IMR-90 (cell line): ENCODE measurements at regions not wholly inside any gene's neighbourhood (a gene's known extent, or its start where the extent isn't known, plus 50 kb on each side); places are given as distances from the start of the nearest gene placed in this dataset.

Experiments used
- ATAC-seq: fragments of 200-7000 bp; cut with Tn5 transposase; 2 replicates; pipeline ENCODE4 v1.9.1; 2020; ENCODE audit warnings: low read depth, mild to moderate bottlenecking, moderate library complexity
- BruUV-seq: library from RNA; stranded (reverse); fragments of 400-500 nt; replicated peaks from 2 replicates; lab custom pipeline; 2021; lab: Mats Ljungman, UMichigan
- CTCF ChIA-PET: fragments of 300-600 bp; formaldehyde crosslinking; extraction: SDS; loops from one replicate; lab custom pipeline; 2021; ENCODE audit warnings: antibody characterized with exemption; lab: Yijun Ruan, JAX
- POLR2A ChIA-PET: fragments of 300-600 bp; sonication (Branson Sonifier 250); formaldehyde crosslinking; loops from one replicate; lab custom pipeline; 2022; ENCODE audit warnings: antibody characterized with exemption; ENCODE audit not compliant: unreplicated experiment; lab: Charles Lee
- DNase-seq: peaks from one replicate; pipeline ENCODE4 v3.0.0; 2013
- H2AFZ ChIP-seq: replicated peaks from 2 replicates; pipeline ENCODE3; 2013; ENCODE audit warnings: low read length, mild to moderate bottlenecking; ENCODE audit not compliant: poor library complexity
- H2AK5ac ChIP-seq: 2 replicates; pipeline ENCODE4 v1.6.1; 2013; ENCODE audit warnings: low read depth, low read length, inconsistent platforms
- H2AK9ac ChIP-seq: replicated peaks from 2 replicates; pipeline ENCODE3; 2013; ENCODE audit warnings: mild to moderate bottlenecking, low read depth, low read length, moderate library complexity; ENCODE audit not compliant: poor library complexity
- H2BK120ac ChIP-seq: 2 replicates; pipeline ENCODE4 v1.6.1; 2013; ENCODE audit warnings: low read depth, low read length, inconsistent platforms
- H2BK15ac ChIP-seq: 3 replicates; pipeline ENCODE4 v1.6.1; 2013; ENCODE audit warnings: low read depth, low read length, inconsistent platforms
- H2BK20ac ChIP-seq: 2 replicates; pipeline ENCODE4 v1.6.1; 2013; ENCODE audit warnings: low read depth, mild to moderate bottlenecking, inconsistent platforms, low read length, moderate library complexity
- H2BK5ac ChIP-seq: 2 replicates; pipeline ENCODE4 v1.6.1; 2013; ENCODE audit warnings: mild to moderate bottlenecking, low read depth, low read length, inconsistent platforms; ENCODE audit not compliant: poor library complexity, severe bottlenecking
- H3K14ac ChIP-seq: replicated peaks from 2 replicates; pipeline ENCODE4 v1.6.1; 2013; ENCODE audit warnings: low read depth, low read length, inconsistent platforms
- H3K18ac ChIP-seq: 2 replicates; pipeline ENCODE4 v1.6.1; 2013; ENCODE audit warnings: low read depth, low read length, control low read depth
- H3K23ac ChIP-seq: 2 replicates; pipeline ENCODE4 v1.6.1; 2013; ENCODE audit warnings: low read depth, low read length, inconsistent platforms
- H3K27ac ChIP-seq: 2 replicates; pipeline ENCODE4 v1.5.1; 2013; ENCODE audit warnings: mild to moderate bottlenecking, control low read depth, low read length; ENCODE audit not compliant: insufficient read depth
- H3K27me3 ChIP-seq: 2 replicates; pipeline ENCODE4 v1.6.1; 2013; ENCODE audit warnings: low read length; ENCODE audit not compliant: control insufficient read depth, insufficient read depth
- H3K36me3 ChIP-seq: 2 replicates; pipeline ENCODE4 v1.6.1; 2013; ENCODE audit warnings: low read length, mixed read lengths; ENCODE audit not compliant: control insufficient read depth, insufficient read depth
- H3K4ac ChIP-seq: 2 replicates; pipeline ENCODE4 v1.6.1; 2013; ENCODE audit warnings: low read depth, low read length, inconsistent platforms
- H3K4me1 ChIP-seq: 2 replicates; pipeline ENCODE4 v1.6.1; 2013; ENCODE audit warnings: low read length, mixed read lengths; ENCODE audit not compliant: control insufficient read depth, insufficient read depth
- H3K4me2 ChIP-seq: 2 replicates; pipeline ENCODE4 v1.6.1; 2013; ENCODE audit warnings: low read depth, mild to moderate bottlenecking, control low read depth, low read length, moderate library complexity
- H3K4me3 ChIP-seq: 2 replicates; pipeline ENCODE4 v1.5.1; 2013; ENCODE audit warnings: low read depth, mild to moderate bottlenecking, control low read depth, low read length, moderate library complexity; ENCODE audit not compliant: insufficient read depth
- H3K56ac ChIP-seq: 2 replicates; pipeline ENCODE4 v1.6.1; 2013; ENCODE audit warnings: low read length, inconsistent platforms; ENCODE audit not compliant: insufficient read depth; ENCODE audit errors: extremely low read depth
- H3K79me1 ChIP-seq, 2 experiments: 2 replicates each; pipeline ENCODE4 v1.6.1; 2013; ENCODE audit warnings: low read length in 2 of 2, inconsistent platforms in 1 of 2, low read depth in 1 of 2
- H3K9ac ChIP-seq: 2 replicates; pipeline ENCODE4 v1.6.1; 2013; ENCODE audit warnings: low read depth, low read length, control low read depth
- H3K9me1 ChIP-seq: 2 replicates; pipeline ENCODE4 v1.6.1; 2013; ENCODE audit warnings: low read length, inconsistent platforms; ENCODE audit not compliant: insufficient read depth
- H3K9me3 ChIP-seq: 2 replicates; pipeline ENCODE4 v1.6.1; 2013; ENCODE audit warnings: low read length; ENCODE audit not compliant: control insufficient read depth, insufficient read depth
- H4K20me1 ChIP-seq: 2 replicates; pipeline ENCODE4 v1.6.1; 2013; ENCODE audit warnings: low read length, inconsistent platforms; ENCODE audit not compliant: insufficient read depth
- H4K5ac ChIP-seq: 2 replicates; pipeline ENCODE4 v1.6.1; 2013; ENCODE audit warnings: mild to moderate bottlenecking, low read depth, low read length, control low read depth
- H4K8ac ChIP-seq, 2 experiments: 2 replicates each; pipeline ENCODE4 v1.6.1; 2013; ENCODE audit warnings: low read depth in 2 of 2, low read length in 2 of 2, control low read depth in 1 of 2, inconsistent platforms in 1 of 2
- H4K91ac ChIP-seq: 2 replicates; pipeline ENCODE4 v1.6.1; 2013; ENCODE audit warnings: low read depth, low read length, inconsistent platforms; ENCODE audit not compliant: insufficient read depth
- BHLHE40 ChIP-seq: fragments of 150-350 bp; IDR thresholded peaks from 2 replicates; pipeline ENCODE4 v1.6.1; 2016; ENCODE audit warnings: mild to moderate bottlenecking, low read depth, low read length
- CEBPB ChIP-seq: IDR thresholded peaks from 2 replicates; pipeline ENCODE4 v1.6.1; 2012; ENCODE audit warnings: low read depth, low read length, improper control_type of control experiment
- CHD1 ChIP-seq: IDR thresholded peaks from 2 replicates; pipeline ENCODE4 v1.6.1; 2012; ENCODE audit warnings: low read depth, low read length, improper control_type of control experiment
- MAFK ChIP-seq: IDR thresholded peaks from 2 replicates; pipeline ENCODE4 v1.6.1; 2012; ENCODE audit warnings: low read depth, low read length, improper control_type of control experiment
- MXI1 ChIP-seq: IDR thresholded peaks from 2 replicates; pipeline ENCODE4 v1.6.1; 2012; ENCODE audit warnings: low read depth, mild to moderate bottlenecking, low read length, moderate library complexity, borderline replicate concordance
- NFE2L2 ChIP-seq: fragments of 150-350 bp; IDR thresholded peaks from 2 replicates; pipeline ENCODE4 v1.6.1; 2016; ENCODE audit warnings: low read depth, mild to moderate bottlenecking, low read length
- POLR2A ChIP-seq: IDR thresholded peaks from 2 replicates; pipeline ENCODE4 v1.6.1; 2012; ENCODE audit warnings: mild to moderate bottlenecking, low read depth, low read length
- RAD21 ChIP-seq: IDR thresholded peaks from 2 replicates; pipeline ENCODE4 v1.6.1; 2012; ENCODE audit warnings: low read length, improper control_type of control experiment
- RCOR1 ChIP-seq: IDR thresholded peaks from 2 replicates; pipeline ENCODE4 v1.6.1; 2012; ENCODE audit warnings: mild to moderate bottlenecking, low read length, improper control_type of control experiment; ENCODE audit not compliant: insufficient replicate concordance
- SMC3 ChIP-seq: fragments of 150-350 bp; IDR thresholded peaks from 2 replicates; pipeline ENCODE4 v1.6.1; 2016; ENCODE audit warnings: low read depth, mild to moderate bottlenecking, antibody characterized with exemption, low read length, moderate library complexity
- WGBS, 2 experiments: methylation state at CpG; one replicate each; pipeline versions ENCODE4 v1.1.5 to v1.1.7; 2013; ENCODE audit warnings: missing lambda C conversion rate in 2 of 2; ENCODE audit not compliant: insufficient read length in 1 of 2; ENCODE audit errors: extremely low coverage in 2 of 2; 5-methylcytosine and 5-hydroxymethylcytosine counted together
- dilution Hi-C: fragments of 300-500 bp; cut with HindIII; formaldehyde crosslinking; loops from one replicate; pipeline ENCODE4 v1.14.3; 2018; ENCODE audit warnings: low sequenced_read_pairs; ENCODE audit not compliant: unreplicated experiment
- in situ Hi-C: fragments of 300-500 bp; cut with MboI; formaldehyde crosslinking; loops from 3 replicates; pipeline ENCODE4 v1.14.3; 2019; ENCODE audit warnings: low sequenced_read_pairs, inconsistent platforms, mixed read lengths
- intact Hi-C: fragments of 100-400 bp; cut with micrococcal nuclease; formaldehyde crosslinking; loops from 2 replicates; pipeline ENCODE4 v1.10.0; 2022
- TF ChIP-seq, protein P1 (sequence below): fragments of 150-350 bp; IDR thresholded peaks from 2 replicates; pipeline ENCODE4 v1.6.1; 2017; ENCODE audit warnings: mild to moderate bottlenecking, antibody characterized with exemption, low read length, low read depth
- TF ChIP-seq, protein P2 (sequence below): fragments of 150-350 bp; IDR thresholded peaks from 2 replicates; pipeline ENCODE4 v1.6.1; 2016; ENCODE audit warnings: low read depth, mild to moderate bottlenecking, low read length, moderate library complexity, borderline replicate concordance

DNA sequence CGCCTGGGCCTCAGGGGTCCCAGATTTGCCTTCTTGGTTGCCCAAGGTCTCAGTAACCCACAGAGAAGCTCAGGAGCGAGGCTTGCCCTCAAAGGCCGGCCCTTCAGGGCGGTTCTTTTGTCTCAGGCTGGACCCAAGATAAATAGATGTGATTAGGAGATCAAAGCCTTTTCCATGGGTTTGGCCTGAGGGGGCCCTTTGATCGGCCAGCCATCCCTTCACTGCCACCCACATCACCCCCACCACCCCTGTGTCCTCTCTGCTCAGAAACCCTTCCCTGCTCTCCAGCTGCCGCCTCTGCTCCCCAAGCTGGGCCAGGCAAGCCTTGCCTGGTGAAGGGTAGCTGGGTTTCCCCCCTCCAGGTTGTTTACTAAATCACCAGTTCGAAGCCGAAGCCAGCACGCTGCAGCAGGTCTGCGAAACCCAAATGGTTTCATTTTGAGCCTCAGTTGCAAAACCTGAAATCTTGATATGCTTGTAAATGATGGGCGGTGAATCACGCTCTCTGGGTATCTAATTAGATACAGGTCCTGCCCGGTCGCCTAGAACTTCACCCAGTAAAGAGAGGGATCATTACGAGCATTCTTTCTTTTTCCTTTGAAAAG lies 202.6 kb upstream of the BCOR start:
- H3K79me1 ChIP-seq = no peaks in the 10 kb centered on the region
- TF ChIP-seq CHD1 (no peak), RAD21 (no peak), NFE2L2 (no peak), MXI1 (no peak), CEBPB (no peak), BHLHE40 (no peak), POLR2A (no peak), RCOR1 (no peak), MAFK (no peak), SMC3 (no peak)
- TF ChIP-seq, protein P1, sequence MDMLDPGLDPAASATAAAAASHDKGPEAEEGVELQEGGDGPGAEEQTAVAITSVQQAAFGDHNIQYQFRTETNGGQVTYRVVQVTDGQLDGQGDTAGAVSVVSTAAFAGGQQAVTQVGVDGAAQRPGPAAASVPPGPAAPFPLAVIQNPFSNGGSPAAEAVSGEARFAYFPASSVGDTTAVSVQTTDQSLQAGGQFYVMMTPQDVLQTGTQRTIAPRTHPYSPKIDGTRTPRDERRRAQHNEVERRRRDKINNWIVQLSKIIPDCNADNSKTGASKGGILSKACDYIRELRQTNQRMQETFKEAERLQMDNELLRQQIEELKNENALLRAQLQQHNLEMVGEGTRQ = no peak
- TF ChIP-seq, protein P2, sequence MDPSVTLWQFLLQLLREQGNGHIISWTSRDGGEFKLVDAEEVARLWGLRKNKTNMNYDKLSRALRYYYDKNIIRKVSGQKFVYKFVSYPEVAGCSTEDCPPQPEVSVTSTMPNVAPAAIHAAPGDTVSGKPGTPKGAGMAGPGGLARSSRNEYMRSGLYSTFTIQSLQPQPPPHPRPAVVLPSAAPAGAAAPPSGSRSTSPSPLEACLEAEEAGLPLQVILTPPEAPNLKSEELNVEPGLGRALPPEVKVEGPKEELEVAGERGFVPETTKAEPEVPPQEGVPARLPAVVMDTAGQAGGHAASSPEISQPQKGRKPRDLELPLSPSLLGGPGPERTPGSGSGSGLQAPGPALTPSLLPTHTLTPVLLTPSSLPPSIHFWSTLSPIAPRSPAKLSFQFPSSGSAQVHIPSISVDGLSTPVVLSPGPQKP = no peak
- no peak overlapping the region for H2AFZ ChIP-seq
- H4K8ac ChIP-seq = no peak overlapping the region
- no peak overlapping the region for H2AK5ac ChIP-seq
- no peak overlapping the region for H2BK5ac ChIP-seq
- intact Hi-C loops = no loop called here
- no peak for ATAC-seq
- H3K36me3 ChIP-seq = no peaks in the 10 kb centered on the region
- no peak overlapping the region for H2BK120ac ChIP-seq
- dilution Hi-C loops = no loop called here
- H3K9me3 ChIP-seq = no peaks in the 10 kb centered on the region
- H3K18ac ChIP-seq = no peak overlapping the region
- no peak overlapping the region for H2AK9ac ChIP-seq
- H3K9me1 ChIP-seq = no peaks in the 10 kb centered on the region
- WGBS, 2 experiments = 90% methylated on average over 2 of the region's 15 CpGs; no CpG with 5 or more reads in 1 of the 2 experiments
- no peak for DNase-seq
- H3K23ac ChIP-seq = no peak overlapping the region
- no peak overlapping the region for H3K4me3 ChIP-seq
- H3K56ac ChIP-seq = no peak overlapping the region
- H3K4ac ChIP-seq = no peak overlapping the region
- no peak overlapping the region for H3K9ac ChIP-seq
- in situ Hi-C loops = no loop called here
- CTCF ChIA-PET = no interaction called here
- no peak overlapping the region for H2BK15ac ChIP-seq
- no peaks in the 10 kb centered on the region for H3K4me1 ChIP-seq
- H4K91ac ChIP-seq = no peak overlapping the region
- H3K14ac ChIP-seq = no peak overlapping the region
- POLR2A ChIA-PET = no interaction called here
- peaks cover 38% of the 10 kb centered on the region for H3K27me3 ChIP-seq
- no peak overlapping the region for H4K5ac ChIP-seq
- no TSS peak for BruUV-seq
- H3K27ac ChIP-seq = no peak overlapping the region
- H3K4me2 ChIP-seq = no peak overlapping the region
- H4K20me1 ChIP-seq = no peaks in the 10 kb centered on the region
- H2BK20ac ChIP-seq = no peak overlapping the region
